ENCODE measurements at regions not wholly inside any gene's neighbourhood (a gene's known extent, or its start where the extent isn't known, plus 50 kb on each side); places are given as distances from the start of the nearest gene placed in this dataset.

- TF ChIP-seq EZH2 (IDR thresholded peaks at IDR 0.05; ENCODE audit: borderline replicate concordance, low read depth, low read length, severe bottlenecking) (no peak), JUN (IDR thresholded peaks at IDR 0.05; ENCODE audit: borderline replicate concordance, insufficient read depth, insufficient read length, low read depth) (no peak), POLR2AphosphoS5 (IDR thresholded peaks at IDR 0.05; ENCODE audit: insufficient read depth, low read depth, low read length) (no peak), CTCF (IDR thresholded peaks at IDR 0.05; ENCODE audit: extremely low read depth in 1 of 2, insufficient read depth in 1 of 2, low read depth in 1 of 2, low read length in 2 of 2) (no peak)
Observed at GRCh38 chr6:106005013-106005412, 81.1 kb upstream of the PRDM1 start.
